K562 (cell line): ENCODE measurements at regions not wholly inside any gene's neighbourhood (a gene's known extent, or its start where the extent isn't known, plus 50 kb on each side); places are given as distances from the start of the nearest gene placed in this dataset.

Experiments
- ATAC-seq: fragments of 200-7000 bp; cut with Tn5 transposase; 3 replicates; pipeline ENCODE4 v1.9.1; 2020; ENCODE audit warnings: moderate library complexity
- BruUV-seq: library from RNA; stranded (reverse); fragments of 400-500 nt; replicated peaks from 2 replicates; lab custom pipeline; 2021; lab: Mats Ljungman, UMichigan
- CTCF ChIA-PET: fragments of 300-600 bp; formaldehyde crosslinking; extraction: SDS; loops from one replicate; lab custom pipeline; 2021; ENCODE audit warnings: low intra/inter-chr PET ratio; lab: Yijun Ruan, JAX
- POLR2A ChIA-PET: fragments of 300-600, 350-650 bp; sonication (Branson Sonifier 250); formaldehyde crosslinking; extraction: SDS; loops from one replicate; lab custom pipeline; 2021; ENCODE audit warnings: antibody characterized with exemption, inconsistent platforms; lab: Yijun Ruan, JAX
- DNase-seq, 4 experiments: peaks; one replicate each; pipeline versions ENCODE4 v3.0.0 to v3.0.0-alpha.2; 2011 to 2018; ENCODE audit warnings: low spot score in 3 of 4, mixed read lengths in 3 of 4; ENCODE audit errors: extremely low read depth in 1 of 4
- FAIRE-seq: peaks from 2 replicates; lab custom pipeline; 2011; peaks lifted over from hg19 to GRCh38; lab: Jason Lieb, UNC
- H2AFZ ChIP-seq: 2 replicates; pipeline ENCODE4 v1.6.0; 2011; ENCODE audit warnings: low read depth, low read length, control low read depth, inconsistent platforms
- H3K27ac ChIP-seq: fragments of 200-600 bp; 3 replicates; pipeline ENCODE4 v1.8.0; 2011; ENCODE audit warnings: low read depth, mild to moderate bottlenecking, control low read depth, inconsistent platforms, low read length, moderate library complexity, mixed read lengths; ENCODE audit errors: extremely low read depth
- H3K27me3 ChIP-seq, 2 experiments: fragments of 300-600 bp in 1 of 2; 2 replicates in 1 of 2; 3 replicates in 1 of 2; pipeline versions ENCODE4 v1.6.0 to v1.8.0; 2011; ENCODE audit warnings: inconsistent platforms in 2 of 2, low read length in 2 of 2, mild to moderate bottlenecking in 1 of 2, mixed read lengths in 1 of 2, moderate library complexity in 1 of 2; ENCODE audit not compliant: control insufficient read depth in 2 of 2, insufficient read depth in 2 of 2
- H3K36me3 ChIP-seq: fragments of 300-600 bp; 3 replicates; pipeline ENCODE4 v1.8.0; 2011; ENCODE audit warnings: mild to moderate bottlenecking, low read length, inconsistent platforms; ENCODE audit not compliant: control insufficient read depth, insufficient read depth
- H3K4me1 ChIP-seq, 2 experiments: fragments of 200-600 bp in 1 of 2; replicated peaks in 1 of 2; 2 replicates in 1 of 2; 3 replicates in 1 of 2; pipeline versions ENCODE4 v1.5.1 to v1.8.0; 2011; ENCODE audit warnings: inconsistent platforms in 2 of 2, low read length in 2 of 2, mild to moderate bottlenecking in 1 of 2, mixed read lengths in 1 of 2, moderate library complexity in 1 of 2; ENCODE audit not compliant: control insufficient read depth in 2 of 2, insufficient read depth in 2 of 2
- H3K4me2 ChIP-seq: 2 replicates; pipeline ENCODE4 v1.6.1; 2011; ENCODE audit warnings: low read length, control low read depth, inconsistent platforms, mixed read lengths; ENCODE audit not compliant: insufficient read depth
- H3K4me3 ChIP-seq: fragments of 200-600 bp; sonication (generic), shearing (Covaris generic); 2 replicates; pipeline ENCODE4 v1.5.1; 2016; ENCODE audit warnings: control low read depth, inconsistent platforms
- H3K79me2 ChIP-seq: fragments of 200-600 bp; 3 replicates; pipeline ENCODE4 v1.8.0; 2011; ENCODE audit warnings: low read length, inconsistent platforms; ENCODE audit not compliant: control insufficient read depth, insufficient read depth
- H3K9ac ChIP-seq, 2 experiments: 2 replicates each; pipeline versions ENCODE4 v1.6.0 to v1.6.1; 2011; ENCODE audit warnings: low read depth in 2 of 2, low read length in 2 of 2, control low read depth in 1 of 2, inconsistent platforms in 1 of 2, mild to moderate bottlenecking in 1 of 2, mixed read lengths in 1 of 2; ENCODE audit not compliant: insufficient read depth in 1 of 2
- H3K9me1 ChIP-seq: one replicate; pipeline ENCODE4 v1.6.0; 2011; ENCODE audit warnings: inconsistent platforms, mild to moderate bottlenecking, low read length, moderate library complexity; ENCODE audit not compliant: control insufficient read depth, insufficient read depth
- H3K9me3 ChIP-seq: replicated peaks from 2 replicates; pipeline ENCODE4 v1.5.1; 2011; ENCODE audit warnings: low read depth, low read length, inconsistent platforms; ENCODE audit not compliant: control insufficient read depth, insufficient read depth
- H4K20me1 ChIP-seq: replicated peaks from 2 replicates; pipeline ENCODE4 v1.6.1; 2011; ENCODE audit warnings: low read length, inconsistent platforms, mixed read lengths; ENCODE audit not compliant: control insufficient read depth, insufficient read depth
- ETV6 ChIP-seq, 3 experiments: fragments of 150-350 bp in 1 of 3; sonication (generic) in 1 of 3; formaldehyde crosslinking in 1 of 3; IDR thresholded peaks; 2 replicates each; pipeline versions ENCODE4 v1.6.1 to v1.8.0; 2014 to 2022; ENCODE audit warnings: borderline replicate concordance in 2 of 3, low read depth in 2 of 3, antibody characterized with exemption in 1 of 3, low read length in 1 of 3, mild to moderate bottlenecking in 1 of 3, missing genetic modification reagents in 1 of 3
- HSF4 ChIP-seq: fragments of 250-450 bp; sonication (Bioruptor Pico); IDR thresholded peaks from 2 replicates; pipeline ENCODE4 v2.1.2; 2022; ENCODE audit warnings: mild to moderate bottlenecking, moderate library complexity, borderline replicate concordance
- JUNB ChIP-seq: fragments of 450-650 bp; formaldehyde crosslinking; conservative IDR thresholded peaks from 2 replicates; pipeline ENCODE4 v1.4.0; 2020; ENCODE audit warnings: mild to moderate bottlenecking
- RAD21 ChIP-seq, 2 experiments: fragments of 250-450 bp in 1 of 2; fragments of 450-650 bp in 1 of 2; sonication (Bioruptor Pico) in 1 of 2; formaldehyde crosslinking in 1 of 2; IDR thresholded peaks in 1 of 2; conservative IDR thresholded peaks in 1 of 2; 2 replicates each; pipeline versions ENCODE4 v1.4.0 to v1.8.0; 2020 to 2022; ENCODE audit warnings: mild to moderate bottlenecking in 2 of 2, moderate library complexity in 1 of 2
- RBM25 ChIP-seq: fragments of 200-400 bp; formaldehyde crosslinking; IDR thresholded peaks from 2 replicates; pipeline ENCODE4 v1.6.1; 2018; ENCODE audit warnings: low read length, low read depth, moderate library complexity; ENCODE audit not compliant: severe bottlenecking
- RFX1 ChIP-seq: fragments of 450-650 bp; IDR thresholded peaks from 2 replicates; pipeline ENCODE4 v1.6.1; 2016; ENCODE audit warnings: mild to moderate bottlenecking, moderate library complexity
- SMARCC2 ChIP-seq: fragments of 450-650 bp; IDR thresholded peaks from 2 replicates; pipeline ENCODE4 v1.6.1; 2017; ENCODE audit warnings: antibody characterized with exemption, moderate library complexity, mild to moderate bottlenecking, low read depth
- WHSC1 ChIP-seq: IDR thresholded peaks from one replicate; pipeline ENCODE4 v1.6.1; 2012; ENCODE audit warnings: low read length, control low read depth, inconsistent platforms
- ZNF12 ChIP-seq: sonication (generic); formaldehyde crosslinking; IDR thresholded peaks from 2 replicates; pipeline ENCODE4 v1.4.0; 2020; ENCODE audit warnings: mild to moderate bottlenecking, missing genetic modification reagents
- ZZZ3 ChIP-seq: fragments of 450-650 bp; IDR thresholded peaks from 2 replicates; pipeline ENCODE4 v1.6.1; 2016; ENCODE audit warnings: antibody characterized with exemption, mild to moderate bottlenecking, moderate library complexity
- WGBS: fragments of 100-300 bp; shearing (Covaris generic); methylation state at CpG from one replicate; pipeline ENCODE4 v1.1.6; 2016; ENCODE audit warnings: low coverage, mixed read lengths; ENCODE audit not compliant: insufficient coverage; ENCODE audit errors: missing lambda C conversion rate; 5-methylcytosine and 5-hydroxymethylcytosine counted together
- in situ Hi-C: fragments of 300-500 bp; cut with MboI; formaldehyde crosslinking; loops from 4 replicates; pipeline ENCODE4 v1.15.0; 2018; ENCODE audit warnings: inconsistent platforms, mixed read lengths
- intact Hi-C: fragments of 100-400 bp; cut with micrococcal nuclease; formaldehyde crosslinking; loops from 2 replicates; pipeline ENCODE4 v1.14.2; 2022
- TF ChIP-seq, protein P1 (sequence below): fragments of 250-450 bp; sonication (Bioruptor Pico); IDR thresholded peaks from 2 replicates; pipeline ENCODE4 v1.4.0; 2020; ENCODE audit warnings: mild to moderate bottlenecking, moderate library complexity, borderline replicate concordance

DNA sequence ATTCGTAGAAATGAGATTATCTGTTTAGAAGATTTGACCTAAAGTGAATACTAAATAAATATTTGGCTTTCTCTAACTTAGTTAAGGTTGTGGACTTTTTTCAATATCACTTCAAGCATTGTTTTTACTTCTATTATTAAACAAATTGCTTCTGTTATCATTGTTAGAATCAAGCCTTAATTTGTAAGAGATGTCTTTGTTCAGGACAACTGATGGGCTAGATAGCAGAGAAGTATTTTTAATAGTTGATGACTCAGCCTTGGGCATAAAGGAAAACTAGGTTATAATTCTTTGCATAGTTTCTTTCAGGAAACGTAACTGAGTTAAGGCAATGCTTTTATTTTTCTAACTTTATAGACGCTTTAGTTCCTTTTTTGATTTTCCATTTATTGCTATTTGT is 128.8 kb upstream of the SMIM30 start (continued):
- TF ChIP-seq RBM25 (no peak), ZZZ3 (no peak)

DNA sequence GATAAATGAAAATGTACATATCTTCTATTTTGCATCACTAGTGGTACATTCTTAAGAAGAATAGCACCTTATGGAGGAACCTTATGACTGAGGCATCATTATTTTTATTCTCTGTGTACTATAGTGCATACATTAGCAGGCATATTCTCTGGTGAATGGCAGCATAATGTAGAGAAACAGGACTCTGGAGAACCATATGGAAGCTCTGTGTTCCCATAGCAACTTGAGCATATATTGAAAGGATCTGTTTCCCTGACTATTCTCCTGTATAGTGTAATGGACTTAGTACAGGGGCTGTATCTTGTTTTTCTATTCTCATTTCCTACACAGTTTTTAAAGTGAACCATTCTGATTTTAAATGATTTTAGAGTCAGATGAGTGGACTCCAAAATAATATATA is 128.4 kb upstream of the SMIM30 start:
- no peaks in the 10 kb centered on the region for H3K36me3 ChIP-seq
- no peaks in the 10 kb centered on the region for H3K9me1 ChIP-seq
- no peaks in the 10 kb centered on the region for H3K79me2 ChIP-seq
- CTCF ChIA-PET, result no interaction called here
- intact Hi-C loops, result no loop called here
- no peak for FAIRE-seq
- TF ChIP-seq HSF4 (no peak), RFX1 (peak; percentile 37; the same call in 1 of the 2 replicates)
- TF ChIP-seq, all 486 proteins: peak for 1
- no peaks in the 10 kb centered on the region for H3K9me3 ChIP-seq
- H3K27ac ChIP-seq, result no peak overlapping the region
- in situ Hi-C loops, result no loop called here
- H3K27me3 ChIP-seq, result no peaks in the 10 kb centered on the region
- H2AFZ ChIP-seq, result no peak overlapping the region
- H3K9ac ChIP-seq, result no peak overlapping the region
- H3K4me1 ChIP-seq, result no peaks in the 10 kb centered on the region
- DNase-seq, result no peak
- no TSS peak for BruUV-seq
- H3K4me2 ChIP-seq, result no peak overlapping the region
- ATAC-seq, result no peak
- no peak overlapping the region for H3K4me3 ChIP-seq
- POLR2A ChIA-PET, result no interaction called here
- no peaks in the 10 kb centered on the region for H4K20me1 ChIP-seq

DNA sequence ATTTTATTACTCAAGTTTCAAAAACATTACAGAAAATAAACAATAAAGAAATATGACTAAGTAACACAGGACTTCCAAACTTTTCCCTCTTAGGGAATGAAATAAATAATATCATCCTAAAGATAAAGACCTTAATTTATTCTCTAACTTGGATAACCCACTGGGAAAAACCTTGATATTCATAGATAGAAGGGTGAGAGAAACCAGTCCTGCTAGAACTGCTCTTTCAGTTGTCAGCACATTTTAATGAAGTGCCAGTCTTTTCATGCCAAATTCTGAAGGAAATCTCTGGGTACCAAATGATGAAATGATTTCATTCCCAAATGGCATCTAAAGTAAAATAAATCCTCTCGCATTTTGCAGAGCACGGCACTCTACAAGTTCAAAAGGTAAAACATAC is 114.5 kb upstream of the SMIM30 start:
- Histone ChIP-seq H3K9me1 (no peaks in the 10 kb centered on the region), H3K79me2 (no peaks in the 10 kb centered on the region), H3K27me3 (no peaks in the 10 kb centered on the region), H3K27ac (no peak overlapping the region), H3K4me3 (no peak overlapping the region), H3K9ac (no peak overlapping the region), H3K4me1 (no peaks in the 10 kb centered on the region), H4K20me1 (no peaks in the 10 kb centered on the region), H3K36me3 (no peaks in the 10 kb centered on the region), H2AFZ (no peak overlapping the region), H3K9me3 (no peaks in the 10 kb centered on the region), H3K4me2 (no peak overlapping the region)
- in situ Hi-C loops, result no loop called here
- ATAC-seq, result no peak
- FAIRE-seq, result no peak
- POLR2A ChIA-PET, result no interaction called here
- no TSS peak for BruUV-seq
- WGBS, result 15% methylated on average over 2 of the region's 2 CpGs
- CTCF ChIA-PET, result no interaction called here
- no peak for DNase-seq
- intact Hi-C loops, result no loop called here
- no peak for TF ChIP-seq SMARCC2
- no peak for TF ChIP-seq RAD21 (CRISPR knock-in tag; conservative IDR thresholded peaks at IDR 0.05 in 1 of 2, IDR thresholded peaks at IDR 0.05 in 1 of 2)
- TF ChIP-seq, protein P1, sequence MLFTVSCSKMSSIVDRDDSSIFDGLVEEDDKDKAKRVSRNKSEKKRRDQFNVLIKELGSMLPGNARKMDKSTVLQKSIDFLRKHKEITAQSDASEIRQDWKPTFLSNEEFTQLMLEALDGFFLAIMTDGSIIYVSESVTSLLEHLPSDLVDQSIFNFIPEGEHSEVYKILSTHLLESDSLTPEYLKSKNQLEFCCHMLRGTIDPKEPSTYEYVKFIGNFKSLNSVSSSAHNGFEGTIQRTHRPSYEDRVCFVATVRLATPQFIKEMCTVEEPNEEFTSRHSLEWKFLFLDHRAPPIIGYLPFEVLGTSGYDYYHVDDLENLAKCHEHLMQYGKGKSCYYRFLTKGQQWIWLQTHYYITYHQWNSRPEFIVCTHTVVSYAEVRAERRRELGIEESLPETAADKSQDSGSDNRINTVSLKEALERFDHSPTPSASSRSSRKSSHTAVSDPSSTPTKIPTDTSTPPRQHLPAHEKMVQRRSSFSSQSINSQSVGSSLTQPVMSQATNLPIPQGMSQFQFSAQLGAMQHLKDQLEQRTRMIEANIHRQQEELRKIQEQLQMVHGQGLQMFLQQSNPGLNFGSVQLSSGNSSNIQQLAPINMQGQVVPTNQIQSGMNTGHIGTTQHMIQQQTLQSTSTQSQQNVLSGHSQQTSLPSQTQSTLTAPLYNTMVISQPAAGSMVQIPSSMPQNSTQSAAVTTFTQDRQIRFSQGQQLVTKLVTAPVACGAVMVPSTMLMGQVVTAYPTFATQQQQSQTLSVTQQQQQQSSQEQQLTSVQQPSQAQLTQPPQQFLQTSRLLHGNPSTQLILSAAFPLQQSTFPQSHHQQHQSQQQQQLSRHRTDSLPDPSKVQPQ (CRISPR knock-in tag), result no peak
- no peak for TF ChIP-seq WHSC1
- TF ChIP-seq ETV6 (IDR thresholded peaks at IDR 0.05; ENCODE audit: borderline replicate concordance in 1 of 2, low read depth in 2 of 2, low read length in 1 of 2), result no peak
- TF ChIP-seq ETV6 (CRISPR knock-in tag; IDR thresholded peaks at IDR 0.05; ENCODE audit: borderline replicate concordance), result no peak
- TF ChIP-seq ZNF12, result no peak
- no peak for TF ChIP-seq JUNB
